Activated naive CD8-positive, alpha-beta T cell treated with anti-CD3 and anti-CD28 coated beads, Interleukin-2, amount 50 U/mL, for 24 hours (primary cell): ENCODE measurements at regions not wholly inside any gene's neighbourhood (a gene's known extent, or its start where the extent isn't known, plus 50 kb on each side); places are given as distances from the start of the nearest gene placed in this dataset.

Source experiments
- ATAC-seq: fragments of 150-1000 bp; cut with Tn5 transposase; one replicate; pipeline ENCODE4 v1.10.0; 2021
- DNase-seq: peaks from one replicate; pipeline ENCODE4 v3.0.0; 2021
- H3K27ac Mint-ChIP-seq: one replicate; pipeline ENCODE4 v1.8.0; 2021; ENCODE audit warnings: mild to moderate bottlenecking, mixed read lengths
- H3K27me3 Mint-ChIP-seq: one replicate; pipeline ENCODE4 v1.8.0; 2021; ENCODE audit warnings: mixed read lengths
- H3K36me3 Mint-ChIP-seq: one replicate; pipeline ENCODE4 v1.8.0; 2021; ENCODE audit warnings: low read depth, mixed read lengths
- H3K4me1 Mint-ChIP-seq: one replicate; pipeline ENCODE4 v1.8.0; 2021; ENCODE audit warnings: mixed read lengths
- H3K4me3 Mint-ChIP-seq: one replicate; pipeline ENCODE4 v1.8.0; 2021; ENCODE audit warnings: mild to moderate bottlenecking, moderate library complexity, mixed read lengths
- H3K9me3 Mint-ChIP-seq: one replicate; pipeline ENCODE4 v1.8.0; 2021; ENCODE audit warnings: mixed read lengths

DNA sequence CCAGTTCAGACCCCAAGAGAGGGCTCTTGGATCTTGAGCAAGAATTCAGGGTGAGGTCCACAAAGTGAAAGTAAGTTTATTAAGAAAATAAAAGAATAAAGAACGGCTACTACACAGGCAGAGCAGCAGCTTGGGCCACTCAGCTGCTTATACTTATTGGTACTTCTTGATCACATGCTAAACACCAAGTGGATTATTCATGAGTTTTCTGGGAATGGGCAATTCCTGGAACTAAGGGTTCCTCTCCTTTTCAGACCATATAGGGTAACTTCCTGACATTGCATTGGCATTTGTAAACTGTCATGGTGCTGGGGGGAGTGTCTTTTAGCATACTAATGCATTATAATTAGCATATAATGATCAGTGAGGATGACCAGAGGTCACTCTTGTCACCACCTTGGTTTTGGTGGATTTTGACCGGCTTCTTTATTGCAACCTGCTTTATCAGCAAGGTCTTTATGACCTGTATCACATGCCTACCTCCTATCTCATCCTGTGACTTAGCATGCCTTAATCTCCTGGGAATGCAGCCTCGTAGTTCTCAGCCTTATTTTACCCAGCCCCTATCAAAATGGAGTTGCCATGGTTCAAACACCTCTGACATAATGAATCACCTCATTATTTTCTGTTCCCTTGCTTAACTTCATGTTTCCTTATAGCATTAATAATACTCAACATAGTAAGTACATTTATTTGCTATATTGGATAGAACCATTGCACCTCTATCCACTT, 476.3 kb downstream of the DTHD1 start:
- no peaks in the 10 kb centered on the region for H3K9me3 Mint-ChIP-seq
- no peaks in the 10 kb centered on the region for H3K27me3 Mint-ChIP-seq
- no peak overlapping the region for H3K27ac Mint-ChIP-seq
- no peaks in the 10 kb centered on the region for H3K36me3 Mint-ChIP-seq
- ATAC-seq (no peak), DNase-seq (no peak)
- H3K4me3 Mint-ChIP-seq = no peak overlapping the region
- no peaks in the 10 kb centered on the region for H3K4me1 Mint-ChIP-seq

GRCh38 chr4:36758312-36759178, 477.1 kb downstream of the DTHD1 start:
- Mint-ChIP-seq H3K36me3 (no peaks in the 10 kb centered on the region), H3K9me3 (no peaks in the 10 kb centered on the region), H3K27me3 (no peaks in the 10 kb centered on the region), H3K4me1 (no peaks in the 10 kb centered on the region), H3K27ac (no peak overlapping the region), H3K4me3 (no peak overlapping the region)
- ATAC-seq (no peak), DNase-seq (no peak)

DNA sequence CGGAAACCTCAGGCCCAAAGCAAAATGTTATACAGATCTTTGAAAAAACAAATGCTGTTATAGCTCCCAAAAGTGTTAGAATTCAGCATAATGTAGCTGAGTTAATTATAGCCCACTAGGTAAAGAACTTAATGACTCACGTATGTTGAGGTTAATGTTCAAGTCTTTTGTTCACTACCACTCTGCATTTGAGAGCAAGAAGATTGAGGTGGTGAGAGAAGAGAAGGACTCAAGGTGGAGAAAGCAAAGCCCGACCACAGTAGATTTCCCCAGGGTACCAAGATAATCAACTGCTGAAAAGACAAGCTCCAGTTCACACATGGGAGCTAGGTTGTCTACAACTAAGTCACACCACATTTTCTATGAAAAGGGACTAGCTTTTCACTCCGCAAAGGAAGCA, 480.2 kb downstream of the DTHD1 start:
- no peak overlapping the region for H3K27ac Mint-ChIP-seq
- H3K4me1 Mint-ChIP-seq = no peaks in the 10 kb centered on the region
- H3K36me3 Mint-ChIP-seq = no peaks in the 10 kb centered on the region
- no peaks in the 10 kb centered on the region for H3K9me3 Mint-ChIP-seq
- DNase-seq (no peak), ATAC-seq (no peak)
- H3K4me3 Mint-ChIP-seq = no peak overlapping the region
- no peaks in the 10 kb centered on the region for H3K27me3 Mint-ChIP-seq

DNA sequence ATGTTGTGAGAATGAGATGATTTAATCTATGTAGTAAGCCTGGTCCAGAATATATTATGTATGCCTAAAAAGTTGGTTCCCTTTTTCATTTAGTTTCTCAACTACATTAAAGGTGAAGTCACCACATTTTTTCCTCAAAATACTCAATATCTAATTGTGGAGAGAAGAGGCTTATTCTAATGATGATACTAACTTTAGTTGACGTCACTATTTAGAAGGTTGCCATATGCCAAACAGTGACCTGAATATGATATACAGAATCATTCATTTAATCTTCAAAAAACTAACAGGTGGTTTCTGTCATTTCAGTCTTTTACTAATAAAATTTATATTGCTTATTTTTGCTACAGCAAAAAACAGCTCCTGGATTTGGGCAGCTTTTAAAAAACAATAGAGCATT, 480.7 kb upstream of the NWD2 start:
- no peaks in the 10 kb centered on the region for H3K27me3 Mint-ChIP-seq
- no peak overlapping the region for H3K4me3 Mint-ChIP-seq
- no peak for ATAC-seq
- DNase-seq = no peak
- H3K27ac Mint-ChIP-seq = no peak overlapping the region
- H3K36me3 Mint-ChIP-seq = no peaks in the 10 kb centered on the region
- H3K9me3 Mint-ChIP-seq = no peaks in the 10 kb centered on the region
- H3K4me1 Mint-ChIP-seq = no peaks in the 10 kb centered on the region

- Mint-ChIP-seq H3K9me3 (no peaks in the 10 kb centered on the region), H3K4me3 (no peak overlapping the region), H3K36me3 (no peaks in the 10 kb centered on the region), H3K4me1 (no peaks in the 10 kb centered on the region), H3K27me3 (no peaks in the 10 kb centered on the region), H3K27ac (no peak overlapping the region)
- ATAC-seq (no peak), DNase-seq (no peak)
These were observed 476.9 kb upstream of the NWD2 start for GRCh38 chr4:36767596-36767995.

- Mint-ChIP-seq H3K27ac (no peak overlapping the region), H3K9me3 (no peaks in the 10 kb centered on the region), H3K4me3 (no peak overlapping the region), H3K4me1 (no peaks in the 10 kb centered on the region), H3K27me3 (no peaks in the 10 kb centered on the region), H3K36me3 (no peaks in the 10 kb centered on the region)
- DNase-seq (no peak), ATAC-seq (no peak)
These were observed 473.0 kb upstream of the NWD2 start for GRCh38 chr4:36771411-36772153.

DNA sequence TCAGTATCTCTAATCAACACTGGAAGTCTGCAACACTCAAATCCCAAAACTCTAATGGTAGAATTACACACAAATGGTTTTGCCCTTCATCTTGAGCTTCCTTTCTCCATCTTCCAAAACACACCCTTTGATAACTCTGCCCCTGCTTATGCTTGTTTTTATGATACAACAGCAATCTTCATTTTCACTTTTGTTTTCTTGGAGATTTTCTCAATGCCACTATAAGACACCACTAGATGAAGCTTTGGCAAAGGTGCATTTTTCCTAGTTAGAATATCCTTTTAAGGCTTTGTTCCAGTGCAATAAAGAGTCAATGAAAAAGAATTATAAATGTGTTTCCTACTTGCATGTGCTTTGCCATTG, 472.4 kb upstream of the NWD2 start:
- no peak overlapping the region for H3K4me3 Mint-ChIP-seq
- no peak overlapping the region for H3K27ac Mint-ChIP-seq
- no peaks in the 10 kb centered on the region for H3K27me3 Mint-ChIP-seq
- ATAC-seq = no peak
- H3K9me3 Mint-ChIP-seq = no peaks in the 10 kb centered on the region
- no peaks in the 10 kb centered on the region for H3K4me1 Mint-ChIP-seq
- H3K36me3 Mint-ChIP-seq = no peaks in the 10 kb centered on the region
- no peak for DNase-seq

DNA sequence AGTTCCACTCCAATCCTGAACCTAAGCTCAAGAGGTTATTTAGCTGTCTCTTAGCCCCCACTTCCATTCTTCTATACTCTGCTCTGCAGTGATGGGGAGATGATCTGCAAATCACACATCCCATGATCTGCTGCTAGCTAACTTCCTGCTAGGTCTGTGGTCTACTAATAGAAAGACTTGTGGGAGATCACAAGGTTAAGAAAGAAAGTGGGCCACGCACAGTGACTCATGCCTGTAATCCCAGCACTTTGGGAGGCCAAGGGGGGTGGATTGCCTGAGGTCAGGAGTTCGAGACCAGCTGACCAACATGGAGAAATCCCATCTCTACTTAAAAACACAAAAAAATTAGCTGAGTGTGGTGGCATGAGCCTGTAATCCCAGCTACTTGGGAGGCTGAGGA, 471.1 kb upstream of the NWD2 start:
- Mint-ChIP-seq H3K9me3 (peaks cover 4% of the 10 kb centered on the region), H3K27me3 (no peaks in the 10 kb centered on the region), H3K4me3 (no peak overlapping the region), H3K4me1 (no peaks in the 10 kb centered on the region), H3K27ac (no peak overlapping the region), H3K36me3 (no peaks in the 10 kb centered on the region)
- ATAC-seq = no peak
- DNase-seq = no peak

GRCh38 chr4:36775544-36775943, 469.0 kb upstream of the NWD2 start:
- Mint-ChIP-seq H3K4me1 (no peaks in the 10 kb centered on the region), H3K27me3 (no peaks in the 10 kb centered on the region), H3K9me3 (peaks cover 4% of the 10 kb centered on the region), H3K4me3 (no peak overlapping the region), H3K36me3 (no peaks in the 10 kb centered on the region), H3K27ac (no peak overlapping the region)
- no peak for ATAC-seq
- no peak for DNase-seq

DNA sequence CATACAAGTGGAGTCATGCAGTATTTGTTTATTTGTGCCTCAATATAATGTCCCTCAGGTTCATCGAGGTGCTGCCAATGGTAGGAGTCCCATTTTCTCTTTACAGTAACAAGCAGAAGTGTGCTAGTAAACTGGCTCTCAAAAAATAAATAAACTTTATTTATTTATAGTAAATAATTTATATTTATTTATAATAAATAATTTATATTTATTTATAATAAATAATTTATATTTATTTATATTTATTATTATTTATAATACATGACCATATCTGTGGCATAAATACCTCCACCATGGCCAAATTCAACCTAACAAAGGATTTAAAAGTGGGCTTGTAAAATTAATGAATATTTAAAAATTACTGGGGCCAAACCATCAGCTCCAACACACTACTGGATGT, 464.9 kb upstream of the NWD2 start:
- Mint-ChIP-seq H3K27me3 (no peaks in the 10 kb centered on the region), H3K4me1 (no peaks in the 10 kb centered on the region), H3K9me3 (peaks cover 4% of the 10 kb centered on the region), H3K36me3 (no peaks in the 10 kb centered on the region), H3K27ac (no peak overlapping the region), H3K4me3 (no peak overlapping the region)
- DNase-seq (no peak), ATAC-seq (no peak)

GRCh38 chr4:36785973-36786372, 458.6 kb upstream of the NWD2 start:
- DNase-seq (no peak), ATAC-seq (no peak)
- H3K4me3 Mint-ChIP-seq = no peak overlapping the region
- H3K27me3 Mint-ChIP-seq = no peaks in the 10 kb centered on the region
- no peaks in the 10 kb centered on the region for H3K4me1 Mint-ChIP-seq
- no peak overlapping the region for H3K27ac Mint-ChIP-seq
- no peaks in the 10 kb centered on the region for H3K9me3 Mint-ChIP-seq
- H3K36me3 Mint-ChIP-seq = no peaks in the 10 kb centered on the region

DNA sequence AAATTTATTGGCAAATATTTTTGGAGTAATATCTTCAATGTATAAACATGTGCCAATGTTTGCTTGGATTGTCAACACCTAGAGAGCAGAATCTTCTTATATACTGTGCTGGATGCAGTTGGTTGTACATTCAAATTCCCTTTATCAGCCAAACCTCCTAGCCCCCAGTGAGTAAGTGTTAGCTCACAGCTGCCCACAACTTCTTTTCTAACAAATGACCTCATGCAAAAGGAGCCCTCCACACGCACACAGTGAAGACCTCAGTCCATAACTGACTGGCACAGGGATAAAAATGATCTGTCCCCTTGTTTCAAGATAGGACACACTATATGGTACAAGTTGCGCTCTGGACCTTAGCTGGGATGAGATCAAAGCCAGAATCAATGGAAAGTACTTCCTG, 458.0 kb upstream of the NWD2 start:
- ATAC-seq (no peak), DNase-seq (no peak)
- no peaks in the 10 kb centered on the region for H3K36me3 Mint-ChIP-seq
- H3K9me3 Mint-ChIP-seq = no peaks in the 10 kb centered on the region
- no peaks in the 10 kb centered on the region for H3K27me3 Mint-ChIP-seq
- H3K27ac Mint-ChIP-seq = no peak overlapping the region
- no peak overlapping the region for H3K4me3 Mint-ChIP-seq
- no peaks in the 10 kb centered on the region for H3K4me1 Mint-ChIP-seq

DNA sequence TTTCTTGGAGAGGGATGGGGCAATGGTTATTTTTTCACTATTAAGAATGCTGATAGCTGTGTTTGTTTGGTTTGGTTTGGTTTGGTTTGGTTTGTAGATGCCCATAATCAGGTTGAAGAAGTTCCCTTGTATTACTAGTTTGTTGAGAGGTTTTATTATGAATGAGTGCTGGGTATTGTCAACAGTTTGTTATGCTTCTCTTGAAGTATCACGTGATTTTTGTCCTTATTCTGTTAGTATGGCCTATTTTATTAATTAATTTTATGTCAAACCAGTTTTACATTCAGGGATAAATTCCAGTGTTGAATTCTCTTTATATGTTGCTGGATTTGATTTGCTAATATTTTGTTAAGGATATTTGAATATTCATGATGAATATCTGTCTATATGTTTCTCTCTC, 449.8 kb upstream of the NWD2 start:
- DNase-seq (no peak), ATAC-seq (no peak)
- H3K9me3 Mint-ChIP-seq = peaks cover 4% of the 10 kb centered on the region
- H3K4me3 Mint-ChIP-seq = no peak overlapping the region
- no peak overlapping the region for H3K27ac Mint-ChIP-seq
- H3K27me3 Mint-ChIP-seq = no peaks in the 10 kb centered on the region
- H3K4me1 Mint-ChIP-seq = no peaks in the 10 kb centered on the region
- no peaks in the 10 kb centered on the region for H3K36me3 Mint-ChIP-seq

GRCh38 chr4:36812149-36812548, 432.4 kb upstream of the NWD2 start:
- H3K4me1 Mint-ChIP-seq = no peaks in the 10 kb centered on the region
- H3K36me3 Mint-ChIP-seq = no peaks in the 10 kb centered on the region
- no peak overlapping the region for H3K27ac Mint-ChIP-seq
- no peaks in the 10 kb centered on the region for H3K27me3 Mint-ChIP-seq
- ATAC-seq (no peak), DNase-seq (no peak)
- no peak overlapping the region for H3K4me3 Mint-ChIP-seq
- H3K9me3 Mint-ChIP-seq = peaks cover 4% of the 10 kb centered on the region

- Mint-ChIP-seq H3K27me3 (no peaks in the 10 kb centered on the region), H3K36me3 (no peaks in the 10 kb centered on the region), H3K4me1 (no peaks in the 10 kb centered on the region), H3K9me3 (peaks cover 4% of the 10 kb centered on the region), H3K27ac (no peak overlapping the region), H3K4me3 (no peak overlapping the region)
- ATAC-seq (no peak), DNase-seq (no peak)
These were observed 429.0 kb upstream of the NWD2 start for GRCh38 chr4:36815536-36815935.
